OCI-LY1 (cell line): ENCODE measurements at regions not wholly inside any gene's neighbourhood (a gene's known extent, or its start where the extent isn't known, plus 50 kb on each side); places are given as distances from the start of the nearest gene placed in this dataset.
"Not testable (repeated sequence)": the region's sequence is repeated elsewhere in the genome, so short reads cannot be mapped to it uniquely, and the experiment has no call there.

Experiments used
- H2AFZ ChIP-seq: fragments of 200-600 bp; sonication (generic), shearing (Covaris generic); 2 replicates; pipeline ENCODE4 v1.6.0; 2014; ENCODE audit warnings: antibody characterized with exemption, mild to moderate bottlenecking, low read length
- H3F3A ChIP-seq: fragments of 200-600 bp; sonication (generic), shearing (Covaris generic); 2 replicates; pipeline ENCODE4 v1.6.0; 2014; ENCODE audit warnings: mild to moderate bottlenecking, antibody characterized with exemption, low read length, moderate library complexity; ENCODE audit not compliant: insufficient read depth
- H3K27ac ChIP-seq: fragments of 200-600 bp; sonication (generic); 2 replicates; pipeline ENCODE4 v1.5.1; 2014; ENCODE audit warnings: low read length, mixed run types, mild to moderate bottlenecking, low read depth; ENCODE audit not compliant: poor library complexity, severe bottlenecking
- H3K27me3 ChIP-seq: fragments of 200-600 bp; sonication (generic); 2 replicates; pipeline ENCODE4 v1.6.0; 2014; ENCODE audit warnings: antibody characterized with exemption, mild to moderate bottlenecking, low read length, moderate library complexity; ENCODE audit not compliant: insufficient read depth
- H3K36me3 ChIP-seq: fragments of 200-600 bp; sonication (generic); 2 replicates; pipeline ENCODE4 v1.6.1; 2014; ENCODE audit warnings: mild to moderate bottlenecking, antibody characterized with exemption, low read length, moderate library complexity, mixed read lengths; ENCODE audit not compliant: insufficient read depth
- H3K4me1 ChIP-seq: fragments of 200-600 bp; sonication (generic); 2 replicates; pipeline ENCODE4 v1.5.1; 2014; ENCODE audit warnings: mild to moderate bottlenecking, low read length, moderate library complexity; ENCODE audit not compliant: insufficient read depth, severe bottlenecking
- H3K4me2 ChIP-seq: fragments of 200-600 bp; sonication (generic), shearing (Covaris generic); 2 replicates; pipeline ENCODE4 v1.6.1; 2014; ENCODE audit warnings: low read length
- H3K4me3 ChIP-seq: fragments of 200-600 bp; sonication (generic); 2 replicates; pipeline ENCODE4 v1.5.1; 2014; ENCODE audit warnings: low read length, low read depth, mild to moderate bottlenecking, mixed read lengths; ENCODE audit not compliant: poor library complexity, severe bottlenecking
- H3K79me2 ChIP-seq: fragments of 200-600 bp; shearing (Covaris generic); 2 replicates; pipeline ENCODE4 v1.6.1; 2016; ENCODE audit warnings: mixed run types, low read length, mixed read lengths; ENCODE audit not compliant: insufficient read depth
- H3K9ac ChIP-seq: fragments of 200-600 bp; sonication (generic), shearing (Covaris generic); 2 replicates; pipeline ENCODE4 v1.6.1; 2014; ENCODE audit warnings: mild to moderate bottlenecking, low read length, mixed read lengths
- H3K9me2 ChIP-seq: fragments of 200-600 bp; sonication (generic), shearing (Covaris generic); 2 replicates; pipeline ENCODE4 v1.6.1; 2014; ENCODE audit warnings: low read depth, mild to moderate bottlenecking, low read length, mixed read lengths
- H3K9me3 ChIP-seq: fragments of 200-600 bp; shearing (Covaris generic); 2 replicates; pipeline ENCODE4 v1.6.1; 2014; ENCODE audit warnings: low read length, mixed read lengths
- H4K20me1 ChIP-seq: fragments of 200-600 bp; sonication (generic), shearing (Covaris generic); 2 replicates; pipeline ENCODE4 v1.6.0; 2016; ENCODE audit warnings: mild to moderate bottlenecking, low read length; ENCODE audit not compliant: insufficient read depth
- CTCF ChIP-seq: fragments of 200-600 bp; sonication (generic), shearing (Covaris generic); IDR thresholded peaks from 2 replicates; pipeline ENCODE4 v1.5.1; 2017; ENCODE audit warnings: mild to moderate bottlenecking, antibody characterized with exemption, low read length, moderate library complexity, mixed read lengths
- EZH2 ChIP-seq: fragments of 200-600 bp; sonication (generic), shearing (Covaris generic); IDR thresholded peaks from 2 replicates; pipeline ENCODE4 v1.8.0; 2017; ENCODE audit warnings: borderline replicate concordance, mixed run types, mild to moderate bottlenecking, antibody characterized with exemption, low read length, moderate library complexity, mixed read lengths

GRCh38 chr4:66465111-66465510, 794.8 kb upstream of the EPHA5 start:
- TF ChIP-seq EZH2 (no peak), CTCF (no peak)
- H3K4me3 ChIP-seq = no peak overlapping the region
- H3K27me3 ChIP-seq = no peaks in the 10 kb centered on the region
- no peaks in the 10 kb centered on the region for H3K9me2 ChIP-seq
- no peaks in the 10 kb centered on the region for H3K4me1 ChIP-seq
- H3K9me3 ChIP-seq = no peaks in the 10 kb centered on the region
- no peaks in the 10 kb centered on the region for H3K36me3 ChIP-seq
- H4K20me1 ChIP-seq = no peaks in the 10 kb centered on the region
- H2AFZ ChIP-seq = no peak overlapping the region
- no peak overlapping the region for H3K4me2 ChIP-seq
- no peaks in the 10 kb centered on the region for H3F3A ChIP-seq
- no peak overlapping the region for H3K9ac ChIP-seq
- H3K79me2 ChIP-seq = no peaks in the 10 kb centered on the region
- H3K27ac ChIP-seq = no peak overlapping the region

- H3K9me2 ChIP-seq, H3K27me3 ChIP-seq, H3K9me3 ChIP-seq, H3K4me3 ChIP-seq, H3K36me3 ChIP-seq, H3F3A ChIP-seq, H3K27ac ChIP-seq, H3K9ac ChIP-seq, H3K4me2 ChIP-seq, H3K79me2 ChIP-seq, H4K20me1 ChIP-seq, H3K4me1 ChIP-seq, H2AFZ ChIP-seq: not testable (repeated sequence)
Measured at GRCh38 chr4:66462890-66463289, 792.6 kb upstream of the EPHA5 start.

GRCh38 chr4:66451741-66452140, 781.5 kb upstream of the EPHA5 start:
- Histone ChIP-seq H3K4me3 (no peak overlapping the region), H2AFZ (no peak overlapping the region), H3F3A (no peaks in the 10 kb centered on the region), H3K9me3 (no peaks in the 10 kb centered on the region), H3K79me2 (no peaks in the 10 kb centered on the region), H3K9me2 (no peaks in the 10 kb centered on the region), H3K27me3 (no peaks in the 10 kb centered on the region), H3K36me3 (no peaks in the 10 kb centered on the region), H4K20me1 (no peaks in the 10 kb centered on the region), H3K9ac (no peak overlapping the region), H3K4me2 (no peak overlapping the region), H3K27ac (no peak overlapping the region), H3K4me1 (no peaks in the 10 kb centered on the region)
- TF ChIP-seq CTCF (no peak), EZH2 (no peak)

GRCh38 chr4:66443008-66443407, 772.7 kb upstream of the EPHA5 start:
- TF ChIP-seq EZH2 (no peak), CTCF (no peak)

More at GRCh38 chr4:66443008-66443407, 772.7 kb upstream of the EPHA5 start:
- no peaks in the 10 kb centered on the region for H3K36me3 ChIP-seq
- no peaks in the 10 kb centered on the region for H3K9me3 ChIP-seq
- H3F3A ChIP-seq = no peaks in the 10 kb centered on the region
- no peaks in the 10 kb centered on the region for H3K9me2 ChIP-seq
- H4K20me1 ChIP-seq = no peaks in the 10 kb centered on the region
- H3K4me2 ChIP-seq = no peak overlapping the region
- H3K27ac ChIP-seq = no peak overlapping the region
- H3K4me3 ChIP-seq = no peak overlapping the region
- H3K79me2 ChIP-seq = no peaks in the 10 kb centered on the region
- no peak overlapping the region for H2AFZ ChIP-seq
- H3K27me3 ChIP-seq = no peaks in the 10 kb centered on the region
- no peak overlapping the region for H3K9ac ChIP-seq
- H3K4me1 ChIP-seq = no peaks in the 10 kb centered on the region
